C4-2B (cell line): ENCODE measurements at regions not wholly inside any gene's neighbourhood (a gene's known extent, or its start where the extent isn't known, plus 50 kb on each side); places are given as distances from the start of the nearest gene placed in this dataset.

Experiments used
- H3K27ac ChIP-seq: fragments of 450-650 bp; 2 replicates; pipeline ENCODE4 v1.5.1; 2017
- CTCF ChIP-seq: fragments of 450-650 bp; conservative IDR thresholded peaks from 2 replicates; pipeline ENCODE4 v1.5.1; 2017; ENCODE audit warnings: mild to moderate bottlenecking
- ZFX ChIP-seq: fragments of 450-650 bp; IDR thresholded peaks from 2 replicates; pipeline ENCODE4 v1.6.1; 2017

- TF ChIP-seq ZFX = no peak
- TF ChIP-seq CTCF = no peak
- H3K27ac ChIP-seq = no peak overlapping the region
These were observed 121.5 kb upstream of the LIPC start for GRCh38 chr15:58309963-58310928.

GRCh38 chr15:58311556-58311955 lies 120.2 kb upstream of the LIPC start:
- no peak overlapping the region for H3K27ac ChIP-seq
- TF ChIP-seq CTCF (no peak), ZFX (no peak)

GRCh38 chr15:58312031-58312430 lies 119.8 kb upstream of the LIPC start:
- no peak overlapping the region for H3K27ac ChIP-seq
- TF ChIP-seq ZFX (no peak), CTCF (no peak)

GRCh38 chr15:58313304-58313703 lies 118.5 kb upstream of the LIPC start:
- no peak overlapping the region for H3K27ac ChIP-seq
- TF ChIP-seq ZFX = no peak
- TF ChIP-seq CTCF = no peak

GRCh38 chr15:58313810-58314592 lies 117.8 kb upstream of the LIPC start:
- no peak overlapping the region for H3K27ac ChIP-seq
- TF ChIP-seq CTCF (no peak), ZFX (no peak)

GRCh38 chr15:58314593-58315216 lies 117.1 kb upstream of the LIPC start:
- H3K27ac ChIP-seq = no peak overlapping the region
- no peak for TF ChIP-seq CTCF
- TF ChIP-seq ZFX = no peak
